Stimulated activated naive B cell treated with anti-CD40 and anti-IgM and Interleukin-4, amounts not matched to agents 10 μg/mL and 1 μg/mL and 100 μg/mL, for 72 hours (primary cell): ENCODE measurements at regions not wholly inside any gene's neighbourhood (a gene's known extent, or its start where the extent isn't known, plus 50 kb on each side); places are given as distances from the start of the nearest gene placed in this dataset.
"Not testable (repeated sequence)": the region's sequence is repeated elsewhere in the genome, so short reads cannot be mapped to it uniquely, and the experiment has no call there.

Experiments used
- ATAC-seq, 2 donors: fragments of 150-1000 bp; cut with Tn5 transposase; replicated peaks; 2 replicates each; pipeline ENCODE4 v1.10.0; 2021; ENCODE audit warnings: moderate library complexity in 1 of 2
- DNase-seq: peaks from one replicate; pipeline ENCODE4 v3.0.0; 2021
- H3K27ac Mint-ChIP-seq: one replicate; pipeline ENCODE4 v1.8.0; 2022; ENCODE audit warnings: mild to moderate bottlenecking, mixed read lengths
- H3K27me3 Mint-ChIP-seq, 2 donors: one replicate each; pipeline ENCODE4 v1.8.0; 2022; ENCODE audit warnings: mixed read lengths in 2 of 2
- H3K36me3 Mint-ChIP-seq, 2 donors: one replicate each; pipeline ENCODE4 v1.8.0; 2022; ENCODE audit warnings: mixed read lengths in 2 of 2, mild to moderate bottlenecking in 1 of 2
- H3K4me1 Mint-ChIP-seq, 2 donors: one replicate each; pipeline ENCODE4 v1.8.0; 2022; ENCODE audit warnings: mixed read lengths in 2 of 2, mild to moderate bottlenecking in 1 of 2
- H3K4me3 Mint-ChIP-seq, 2 donors: one replicate each; pipeline ENCODE4 v1.8.0; 2022; ENCODE audit warnings: mild to moderate bottlenecking in 2 of 2, mixed read lengths in 2 of 2, moderate library complexity in 1 of 2
- H3K9me3 Mint-ChIP-seq, 2 donors: one replicate each; pipeline ENCODE4 v1.8.0; 2022; ENCODE audit warnings: mixed read lengths in 2 of 2, mild to moderate bottlenecking in 1 of 2

GRCh38 chr15:70584838-70585706, 178.3 kb downstream of the UACA start:
- H3K36me3 Mint-ChIP-seq: no peaks in the 10 kb centered on the region
- H3K27me3 Mint-ChIP-seq: peaks cover 37 to 49% of the 10 kb centered on the region in 2 donors
- H3K4me1 Mint-ChIP-seq: peaks cover 3 to 9% of the 10 kb centered on the region in 2 donors
- H3K9me3 Mint-ChIP-seq: no peaks in the 10 kb centered on the region
- DNase-seq (no peak), ATAC-seq (no peak)
- H3K4me3 Mint-ChIP-seq: no peak overlapping the region
- no peak overlapping the region for H3K27ac Mint-ChIP-seq

GRCh38 chr15:70584441-70584837, 178.9 kb downstream of the UACA start:
- Mint-ChIP-seq H3K27me3 (peaks cover 35 to 47% of the 10 kb centered on the region in 2 donors), H3K36me3 (no peaks in the 10 kb centered on the region), H3K4me1 (peaks cover 3 to 9% of the 10 kb centered on the region in 2 donors), H3K4me3 (no peak overlapping the region), H3K27ac (no peak overlapping the region), H3K9me3 (no peaks in the 10 kb centered on the region)
- no peak for ATAC-seq
- DNase-seq: no peak

- peaks cover 3 to 9% of the 10 kb centered on the region in 2 donors for H3K4me1 Mint-ChIP-seq
- no peak overlapping the region for H3K27ac Mint-ChIP-seq
- DNase-seq (no peak), ATAC-seq (no peak)
- H3K27me3 Mint-ChIP-seq: peaks cover 28 to 39% of the 10 kb centered on the region in 2 donors
- no peak overlapping the region for H3K4me3 Mint-ChIP-seq
- H3K9me3 Mint-ChIP-seq: no peaks in the 10 kb centered on the region
- no peaks in the 10 kb centered on the region for H3K36me3 Mint-ChIP-seq
Measured at GRCh38 chr15:70583006-70583405, 180.4 kb downstream of the UACA start.

GRCh38 chr15:70582143-70582945, 181.0 kb downstream of the UACA start:
- Mint-ChIP-seq H3K9me3 (no peaks in the 10 kb centered on the region), H3K4me1 (peaks cover 3 to 9% of the 10 kb centered on the region in 2 donors), H3K27ac (no peak overlapping the region), H3K4me3 (no peak overlapping the region), H3K36me3 (no peaks in the 10 kb centered on the region), H3K27me3 (peaks cover 24 to 35% of the 10 kb centered on the region in 2 donors)
- no peak for DNase-seq
- ATAC-seq: no peak

- H3K4me1 Mint-ChIP-seq: peaks cover 3 to 5% of the 10 kb centered on the region in 2 donors
- H3K9me3 Mint-ChIP-seq: no peaks in the 10 kb centered on the region
- DNase-seq (no peak), ATAC-seq (no peak)
- no peak overlapping the region for H3K4me3 Mint-ChIP-seq
- H3K36me3 Mint-ChIP-seq: no peaks in the 10 kb centered on the region
- no peak overlapping the region for H3K27ac Mint-ChIP-seq
- peaks cover 23 to 29% of the 10 kb centered on the region in 2 donors for H3K27me3 Mint-ChIP-seq
Measured at GRCh38 chr15:70580958-70581357, 182.4 kb downstream of the UACA start.

- Mint-ChIP-seq H3K9me3 (no peaks in the 10 kb centered on the region), H3K36me3 (no peaks in the 10 kb centered on the region), H3K4me1 (no peaks in the 10 kb centered on the region), H3K27me3 (peaks cover 25 to 28% of the 10 kb centered on the region in 2 donors), H3K4me3 (no peak overlapping the region), H3K27ac (no peak overlapping the region)
- ATAC-seq: no peak
- DNase-seq: no peak
Measured at GRCh38 chr15:70580286-70580685, 183.1 kb downstream of the UACA start.

GRCh38 chr15:70579766-70580165, 183.6 kb downstream of the UACA start:
- DNase-seq: no peak
- H3K4me3 Mint-ChIP-seq: no peak overlapping the region
- H3K9me3 Mint-ChIP-seq: no peaks in the 10 kb centered on the region
- H3K27me3 Mint-ChIP-seq: peaks cover 29 to 30% of the 10 kb centered on the region in 2 donors
- no peak overlapping the region for H3K27ac Mint-ChIP-seq
- H3K36me3 Mint-ChIP-seq: no peaks in the 10 kb centered on the region
- no peak for ATAC-seq
- H3K4me1 Mint-ChIP-seq: no peaks in the 10 kb centered on the region

- Mint-ChIP-seq H3K9me3 (peaks cover 5 to 6% of the 10 kb centered on the region in 2 donors), H3K4me3 (no peak overlapping the region), H3K36me3 (peaks cover 3 to 5% of the 10 kb centered on the region in 2 donors), H3K4me1 (no peaks in the 10 kb centered on the region), H3K27me3 (peaks cover 28 to 29% of the 10 kb centered on the region in 2 donors), H3K27ac (no peak overlapping the region)
- ATAC-seq: no peak
- DNase-seq: no peak
Measured at GRCh38 chr15:70578196-70578595, 185.2 kb downstream of the UACA start.

- no peak overlapping the region for H3K4me3 Mint-ChIP-seq
- no peak overlapping the region for H3K27ac Mint-ChIP-seq
- ATAC-seq: no peak
- peaks cover 5 to 6% of the 10 kb centered on the region in 2 donors for H3K9me3 Mint-ChIP-seq
- peaks cover 29 to 33% of the 10 kb centered on the region in 2 donors for H3K27me3 Mint-ChIP-seq
- H3K4me1 Mint-ChIP-seq: no peaks in the 10 kb centered on the region
- H3K36me3 Mint-ChIP-seq: peaks cover 3 to 5% of the 10 kb centered on the region in 2 donors
- no peak for DNase-seq
Measured at GRCh38 chr15:70576696-70577095, 186.7 kb downstream of the UACA start.

- ATAC-seq (no peak), DNase-seq (no peak)
- Mint-ChIP-seq H3K4me3 (no peak overlapping the region), H3K27ac (no peak overlapping the region), H3K27me3 (peaks cover 29 to 33% of the 10 kb centered on the region in 2 donors), H3K4me1 (no peaks in the 10 kb centered on the region), H3K9me3 (peaks cover 5 to 6% of the 10 kb centered on the region in 2 donors), H3K36me3 (peaks cover 3 to 5% of the 10 kb centered on the region in 2 donors)
Measured at GRCh38 chr15:70576276-70576675, 187.1 kb downstream of the UACA start.

- Mint-ChIP-seq H3K27ac (no peak overlapping the region), H3K4me3 (no peak overlapping the region), H3K9me3 (peaks cover 5 to 6% of the 10 kb centered on the region in 2 donors), H3K27me3 (peaks cover 29 to 33% of the 10 kb centered on the region in 2 donors), H3K4me1 (no peaks in the 10 kb centered on the region), H3K36me3 (peaks cover 3 to 5% of the 10 kb centered on the region in 2 donors)
- no peak for ATAC-seq
- DNase-seq: no peak
Measured at GRCh38 chr15:70575231-70576226, 187.8 kb downstream of the UACA start.

GRCh38 chr15:70574325-70574724, 189.0 kb downstream of the UACA start:
- H3K9me3 Mint-ChIP-seq, DNase-seq, H3K27ac Mint-ChIP-seq, ATAC-seq, H3K4me3 Mint-ChIP-seq, H3K36me3 Mint-ChIP-seq, H3K4me1 Mint-ChIP-seq: not testable (repeated sequence)
- peaks cover 29 to 38% of the 10 kb centered on the region in 2 donors for H3K27me3 Mint-ChIP-seq

GRCh38 chr15:70573121-70573850, 190.1 kb downstream of the UACA start:
- DNase-seq (no peak), ATAC-seq (no peak)
- no peak overlapping the region for H3K27ac Mint-ChIP-seq
- peaks cover 0 to 2% of the 10 kb centered on the region in 2 donors for H3K4me1 Mint-ChIP-seq
- no peak overlapping the region for H3K4me3 Mint-ChIP-seq
- peaks cover 5 to 6% of the 10 kb centered on the region in 2 donors for H3K9me3 Mint-ChIP-seq
- H3K27me3 Mint-ChIP-seq: peaks cover 32 to 36% of the 10 kb centered on the region in 2 donors
- H3K36me3 Mint-ChIP-seq: peaks cover 3 to 5% of the 10 kb centered on the region in 2 donors
